Endothelial cell (in vitro differentiated cells): ENCODE measurements at regions not wholly inside any gene's neighbourhood (a gene's known extent, or its start where the extent isn't known, plus 50 kb on each side); places are given as distances from the start of the nearest gene placed in this dataset.

Experiments
- DNase-seq: peaks from one replicate; pipeline ENCODE4 v3.0.0; 2021; ENCODE audit warnings: low spot score
- H3K27ac Mint-ChIP-seq: one replicate; pipeline ENCODE4 v1.8.0; 2021; ENCODE audit warnings: mixed read lengths, inconsistent platforms; ENCODE audit not compliant: unreplicated experiment
- H3K27me3 Mint-ChIP-seq: one replicate; pipeline ENCODE4 v1.8.0; 2021; ENCODE audit warnings: mild to moderate bottlenecking, moderate library complexity, mixed read lengths, inconsistent platforms; ENCODE audit not compliant: unreplicated experiment
- H3K36me3 Mint-ChIP-seq: one replicate; pipeline ENCODE4 v1.8.0; 2021; ENCODE audit warnings: mild to moderate bottlenecking, low read depth, mixed read lengths, inconsistent platforms; ENCODE audit not compliant: unreplicated experiment
- H3K4me1 Mint-ChIP-seq: one replicate; pipeline ENCODE4 v1.8.0; 2021; ENCODE audit warnings: mild to moderate bottlenecking, mixed read lengths, inconsistent platforms; ENCODE audit not compliant: unreplicated experiment
- H3K4me3 Mint-ChIP-seq: one replicate; pipeline ENCODE4 v1.8.0; 2021; ENCODE audit warnings: mild to moderate bottlenecking, mixed read lengths, inconsistent platforms; ENCODE audit not compliant: unreplicated experiment
- H3K9me3 Mint-ChIP-seq: one replicate; pipeline ENCODE4 v1.8.0; 2021; ENCODE audit warnings: mixed read lengths, inconsistent platforms; ENCODE audit not compliant: unreplicated experiment
- CTCF ChIP-seq: fragments of 200-600 bp; sonication (generic); IDR thresholded peaks from one replicate; pipeline ENCODE4 v1.5.0; 2021; ENCODE audit warnings: antibody characterized with exemption; ENCODE audit not compliant: unreplicated experiment

GRCh38 chr2:61623747-61624146, 85.6 kb upstream of the XPO1 start:
- TF ChIP-seq CTCF: no peak
- H3K36me3 Mint-ChIP-seq: no peaks in the 10 kb centered on the region
- H3K9me3 Mint-ChIP-seq: no peaks in the 10 kb centered on the region
- no peak overlapping the region for H3K27ac Mint-ChIP-seq
- no peaks in the 10 kb centered on the region for H3K4me1 Mint-ChIP-seq
- H3K27me3 Mint-ChIP-seq: peaks cover 3% of the 10 kb centered on the region
- H3K4me3 Mint-ChIP-seq: no peak overlapping the region
- DNase-seq: no peak

GRCh38 chr2:61620244-61621159, 82.3 kb upstream of the XPO1 start:
- H3K27ac Mint-ChIP-seq: no peak overlapping the region
- H3K9me3 Mint-ChIP-seq: no peaks in the 10 kb centered on the region
- no peak overlapping the region for H3K4me3 Mint-ChIP-seq
- no peaks in the 10 kb centered on the region for H3K36me3 Mint-ChIP-seq
- no peaks in the 10 kb centered on the region for H3K4me1 Mint-ChIP-seq
- TF ChIP-seq CTCF: no peak
- no peak for DNase-seq
- H3K27me3 Mint-ChIP-seq: peaks cover 3% of the 10 kb centered on the region

GRCh38 chr2:61619561-61619960, 81.4 kb upstream of the XPO1 start:
- Mint-ChIP-seq H3K27me3 (peaks cover 3% of the 10 kb centered on the region), H3K27ac (no peak overlapping the region), H3K36me3 (no peaks in the 10 kb centered on the region), H3K4me3 (no peak overlapping the region), H3K4me1 (no peaks in the 10 kb centered on the region), H3K9me3 (no peaks in the 10 kb centered on the region)
- no peak for TF ChIP-seq CTCF
- no peak for DNase-seq

- peaks cover under 1% of the 10 kb centered on the region for H3K27me3 Mint-ChIP-seq
- no peaks in the 10 kb centered on the region for H3K36me3 Mint-ChIP-seq
- H3K9me3 Mint-ChIP-seq: no peaks in the 10 kb centered on the region
- H3K4me3 Mint-ChIP-seq: no peak overlapping the region
- no peaks in the 10 kb centered on the region for H3K4me1 Mint-ChIP-seq
- DNase-seq: no peak
- H3K27ac Mint-ChIP-seq: no peak overlapping the region
- TF ChIP-seq CTCF: no peak
These were observed 79.5 kb upstream of the XPO1 start for GRCh38 chr2:61617610-61618009.

- Mint-ChIP-seq H3K36me3 (no peaks in the 10 kb centered on the region), H3K4me3 (no peak overlapping the region), H3K27me3 (no peaks in the 10 kb centered on the region), H3K9me3 (no peaks in the 10 kb centered on the region), H3K4me1 (no peaks in the 10 kb centered on the region), H3K27ac (no peak overlapping the region)
- TF ChIP-seq CTCF: no peak
- DNase-seq: no peak
These were observed 67.1 kb upstream of the XPO1 start for GRCh38 chr2:61605245-61605644.
